ENCODE measurements at regions not wholly inside any gene's neighbourhood (a gene's known extent, or its start where the extent isn't known, plus 50 kb on each side); places are given as distances from the start of the nearest gene placed in this dataset.

GRCh38 chr2:16266571-16266970, 326.2 kb downstream of the MYCN start:
- DNase-seq, result no peak

GRCh38 chr2:16264931-16265540, 324.7 kb downstream of the MYCN start:
- DNase-seq, result no peak

- DNase-seq, result no peak
These were observed 324.1 kb downstream of the MYCN start for GRCh38 chr2:16264491-16264890.

- no peak for DNase-seq
These were observed 323.0 kb downstream of the MYCN start for GRCh38 chr2:16263241-16263890.

GRCh38 chr2:16262526-16263178, 322.3 kb downstream of the MYCN start:
- no peak for DNase-seq

- DNase-seq, result no peak
These were observed 321.4 kb downstream of the MYCN start for GRCh38 chr2:16261791-16262190.

GRCh38 chr2:16261071-16261470, 320.7 kb downstream of the MYCN start:
- DNase-seq, result no peak

- DNase-seq, result no peak
These were observed 319.9 kb downstream of the MYCN start for GRCh38 chr2:16260041-16260830.

GRCh38 chr2:16259010-16259409, 318.7 kb downstream of the MYCN start:
- no peak for DNase-seq

- no peak for DNase-seq
These were observed 318.0 kb downstream of the MYCN start for GRCh38 chr2:16258350-16258749.

GRCh38 chr2:16257322-16258028, 317.1 kb downstream of the MYCN start:
- peak; percentile 22 for DNase-seq

- DNase-seq, result no peak
These were observed 316.4 kb downstream of the MYCN start for GRCh38 chr2:16256601-16257321.

- no peak for DNase-seq
These were observed 314.8 kb downstream of the MYCN start for GRCh38 chr2:16255120-16255519.

GRCh38 chr2:16254356-16254965, 314.1 kb downstream of the MYCN start:
- no peak for DNase-seq

- no peak for DNase-seq
These were observed 312.9 kb downstream of the MYCN start for GRCh38 chr2:16253291-16253690.

- no peak for DNase-seq
These were observed 312.5 kb downstream of the MYCN start for GRCh38 chr2:16252891-16253290.

- DNase-seq, result no peak
These were observed 311.9 kb downstream of the MYCN start for GRCh38 chr2:16252251-16252650.

GRCh38 chr2:16251511-16252225, 311.3 kb downstream of the MYCN start:
- no peak for DNase-seq

GRCh38 chr2:16250886-16251285, 310.5 kb downstream of the MYCN start:
- no peak for DNase-seq

GRCh38 chr2:16250466-16250865, 310.1 kb downstream of the MYCN start:
- DNase-seq, result no peak

- no peak for DNase-seq
These were observed 309.7 kb downstream of the MYCN start for GRCh38 chr2:16250056-16250425.

Measured in OCI-M1 (cell line).